DND-41 (cell line): ENCODE measurements at regions not wholly inside any gene's neighbourhood (a gene's known extent, or its start where the extent isn't known, plus 50 kb on each side); places are given as distances from the start of the nearest gene placed in this dataset.

Experiments
- ATAC-seq: fragments of 200-7000 bp; cut with Tn5 transposase; 3 replicates; pipeline ENCODE4 v1.9.1; 2021; ENCODE audit warnings: low read depth; ENCODE audit not compliant: insufficient read depth
- DNase-seq: peaks from one replicate; pipeline ENCODE4 v3.0.0-alpha.2; 2020
- H2AFZ ChIP-seq: 2 replicates; pipeline ENCODE4 v1.6.0; 2012; ENCODE audit warnings: low read depth, low read length
- H3K27ac ChIP-seq: 2 replicates; pipeline ENCODE4 v1.5.1; 2012; ENCODE audit warnings: low read length, inconsistent platforms
- H3K27me3 ChIP-seq: fragments of 200-600 bp; sonication (generic); 2 replicates; pipeline ENCODE4 v1.6.0; 2012; ENCODE audit warnings: low read length, mild to moderate bottlenecking, inconsistent platforms; ENCODE audit not compliant: insufficient read depth, poor library complexity
- H3K36me3 ChIP-seq: 2 replicates; pipeline ENCODE4 v1.5.1; 2012; ENCODE audit warnings: low read length, inconsistent platforms; ENCODE audit not compliant: insufficient read depth
- H3K4me1 ChIP-seq: 2 replicates; pipeline ENCODE4 v1.5.1; 2012; ENCODE audit warnings: mild to moderate bottlenecking, low read length; ENCODE audit not compliant: insufficient read depth
- H3K4me2 ChIP-seq: 2 replicates; pipeline ENCODE4 v1.6.0; 2012; ENCODE audit warnings: mild to moderate bottlenecking, moderate library complexity, low read length, inconsistent platforms; ENCODE audit not compliant: insufficient read depth
- H3K4me3 ChIP-seq, 2 experiments: fragments of 200-600 bp in 1 of 2; shearing (Covaris generic) in 1 of 2; 2 replicates each; pipeline ENCODE4 v1.5.1; 2012 to 2016; ENCODE audit warnings: inconsistent platforms in 2 of 2, low read length in 2 of 2, mild to moderate bottlenecking in 2 of 2, low read depth in 1 of 2, moderate library complexity in 1 of 2
- H3K79me2 ChIP-seq: 2 replicates; pipeline ENCODE4 v1.6.0; 2012; ENCODE audit warnings: low read length, inconsistent platforms; ENCODE audit not compliant: insufficient read depth
- H3K9ac ChIP-seq: 2 replicates; pipeline ENCODE4 v1.6.0; 2012; ENCODE audit warnings: low read depth, mild to moderate bottlenecking, inconsistent platforms, low read length, moderate library complexity
- H3K9me3 ChIP-seq: 2 replicates; pipeline ENCODE4 v1.5.1; 2012; ENCODE audit warnings: low read length, moderate library complexity, mild to moderate bottlenecking, inconsistent platforms; ENCODE audit not compliant: insufficient read depth, severe bottlenecking
- H4K20me1 ChIP-seq: 2 replicates; pipeline ENCODE4 v1.6.0; 2012; ENCODE audit warnings: low read length; ENCODE audit not compliant: insufficient read depth
- EZH2 ChIP-seq: IDR thresholded peaks from 3 replicates; pipeline ENCODE4 v1.6.1; 2012; ENCODE audit warnings: borderline replicate concordance, low read depth, mild to moderate bottlenecking, moderate library complexity, low read length, inconsistent platforms; ENCODE audit not compliant: severe bottlenecking
- TF ChIP-seq, protein P1 (sequence below): IDR thresholded peaks from 2 replicates; pipeline ENCODE4 v1.5.1; 2012; ENCODE audit warnings: borderline replicate concordance, low read length, moderate library complexity, mild to moderate bottlenecking; ENCODE audit not compliant: poor library complexity, severe bottlenecking; ENCODE audit errors: extremely low read depth

DNA sequence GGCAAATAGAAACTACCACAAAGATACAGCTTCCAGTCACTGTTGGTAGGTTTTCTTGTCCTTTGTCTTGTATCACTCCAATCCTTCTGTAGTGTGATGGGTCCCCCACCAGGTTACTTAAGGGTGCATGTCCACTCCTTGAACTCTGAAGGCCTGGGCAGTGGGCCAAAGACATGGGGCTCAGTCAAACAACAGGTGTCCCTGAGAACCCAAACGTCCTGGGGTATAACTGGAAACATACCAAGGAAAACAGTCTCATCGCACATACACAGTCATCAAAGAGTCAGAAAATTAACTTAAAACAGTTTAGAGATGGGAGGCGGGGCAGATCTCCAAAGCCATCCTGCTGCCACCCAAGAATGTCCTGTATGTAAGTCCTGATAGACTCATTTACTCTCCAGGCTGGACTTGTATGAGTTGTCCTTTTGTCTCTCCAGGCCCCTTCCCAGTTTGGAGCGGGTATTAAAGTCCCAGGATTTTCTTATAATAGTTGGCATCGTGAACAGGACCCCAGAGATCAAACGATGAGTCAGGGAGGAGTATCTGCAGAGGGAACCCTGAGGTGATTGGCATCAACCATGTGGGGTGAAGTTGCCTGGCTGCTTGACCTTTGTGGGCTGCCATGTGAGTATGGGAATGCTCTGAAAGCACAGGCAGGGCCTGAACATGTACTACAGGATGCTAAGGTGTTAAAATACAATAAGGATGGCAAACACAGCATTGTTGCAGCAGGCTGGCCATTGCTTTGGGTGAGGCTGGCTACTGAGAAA is 613.2 kb upstream of the KLF12 start:
- Histone ChIP-seq H3K4me3 (no peak overlapping the region), H3K4me2 (no peak overlapping the region), H3K79me2 (no peaks in the 10 kb centered on the region), H3K36me3 (no peaks in the 10 kb centered on the region), H3K9ac (no peak overlapping the region), H2AFZ (no peak overlapping the region), H3K4me1 (no peaks in the 10 kb centered on the region), H3K27ac (no peak overlapping the region), H3K27me3 (no peaks in the 10 kb centered on the region), H3K9me3 (no peaks in the 10 kb centered on the region), H4K20me1 (no peaks in the 10 kb centered on the region)
- DNase-seq = no peak
- no peak for TF ChIP-seq EZH2
- TF ChIP-seq, protein P1, sequence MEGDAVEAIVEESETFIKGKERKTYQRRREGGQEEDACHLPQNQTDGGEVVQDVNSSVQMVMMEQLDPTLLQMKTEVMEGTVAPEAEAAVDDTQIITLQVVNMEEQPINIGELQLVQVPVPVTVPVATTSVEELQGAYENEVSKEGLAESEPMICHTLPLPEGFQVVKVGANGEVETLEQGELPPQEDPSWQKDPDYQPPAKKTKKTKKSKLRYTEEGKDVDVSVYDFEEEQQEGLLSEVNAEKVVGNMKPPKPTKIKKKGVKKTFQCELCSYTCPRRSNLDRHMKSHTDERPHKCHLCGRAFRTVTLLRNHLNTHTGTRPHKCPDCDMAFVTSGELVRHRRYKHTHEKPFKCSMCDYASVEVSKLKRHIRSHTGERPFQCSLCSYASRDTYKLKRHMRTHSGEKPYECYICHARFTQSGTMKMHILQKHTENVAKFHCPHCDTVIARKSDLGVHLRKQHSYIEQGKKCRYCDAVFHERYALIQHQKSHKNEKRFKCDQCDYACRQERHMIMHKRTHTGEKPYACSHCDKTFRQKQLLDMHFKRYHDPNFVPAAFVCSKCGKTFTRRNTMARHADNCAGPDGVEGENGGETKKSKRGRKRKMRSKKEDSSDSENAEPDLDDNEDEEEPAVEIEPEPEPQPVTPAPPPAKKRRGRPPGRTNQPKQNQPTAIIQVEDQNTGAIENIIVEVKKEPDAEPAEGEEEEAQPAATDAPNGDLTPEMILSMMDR = no peak
- ATAC-seq = no peak

DNA sequence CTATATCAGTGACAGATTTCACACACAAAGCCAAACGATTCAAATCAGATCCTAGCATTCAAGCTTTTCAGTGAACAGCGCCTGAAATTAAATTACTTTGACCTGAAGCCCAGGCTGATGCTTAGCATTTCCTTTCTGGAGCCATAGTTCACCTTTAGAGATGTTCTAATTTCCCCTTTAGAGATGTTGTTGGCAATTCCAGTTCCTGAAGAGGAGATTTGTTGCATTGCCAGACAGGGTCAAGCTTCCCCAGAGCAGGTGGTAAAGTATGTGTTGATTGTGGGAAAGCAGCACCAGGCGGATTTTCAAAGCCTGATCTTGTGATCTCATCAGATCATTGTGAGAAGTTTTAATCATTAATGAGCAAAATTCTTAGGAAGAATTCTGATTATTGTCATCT is 609.8 kb upstream of the KLF12 start:
- DNase-seq = no peak
- no peaks in the 10 kb centered on the region for H3K79me2 ChIP-seq
- TF ChIP-seq, protein P1 = no peak
- no peak for TF ChIP-seq EZH2

DNA sequence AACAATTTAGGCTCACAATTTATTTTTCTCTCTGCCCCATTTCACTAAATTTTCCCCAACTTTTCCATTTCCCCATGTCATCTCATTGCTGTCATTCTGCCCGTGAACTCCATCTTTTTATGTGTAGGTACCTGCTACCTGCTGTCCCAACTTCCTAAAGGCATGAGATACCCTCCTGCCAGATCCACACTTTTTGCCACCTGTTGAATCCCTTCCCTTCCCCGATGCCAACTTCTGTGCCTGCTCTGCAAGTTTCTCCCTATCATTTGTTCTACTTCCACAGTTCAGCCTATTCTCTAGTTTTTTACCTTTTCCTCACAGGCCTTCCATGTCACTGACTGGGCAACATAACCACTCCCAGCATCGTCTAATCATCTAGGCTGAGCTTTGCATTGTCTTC is 607.5 kb upstream of the KLF12 start:
- H3K27me3 ChIP-seq = no peaks in the 10 kb centered on the region
- H4K20me1 ChIP-seq = no peaks in the 10 kb centered on the region
- DNase-seq (no peak), ATAC-seq (no peak)
- no peaks in the 10 kb centered on the region for H3K79me2 ChIP-seq
- H3K27ac ChIP-seq = no peak overlapping the region
- TF ChIP-seq, protein P1 = no peak
- no peak for TF ChIP-seq EZH2
- H3K4me3 ChIP-seq = no peak overlapping the region
- H3K4me2 ChIP-seq = no peak overlapping the region
- H3K9me3 ChIP-seq = no peaks in the 10 kb centered on the region
- no peaks in the 10 kb centered on the region for H3K36me3 ChIP-seq
- no peak overlapping the region for H3K9ac ChIP-seq
- no peaks in the 10 kb centered on the region for H3K4me1 ChIP-seq
- no peak overlapping the region for H2AFZ ChIP-seq

More for the DNA sequence above, 609.8 kb upstream of the KLF12 start:
- no peak overlapping the region for H3K4me2 ChIP-seq
- no peak overlapping the region for H3K27ac ChIP-seq
- H3K4me3 ChIP-seq = no peak overlapping the region
- no peaks in the 10 kb centered on the region for H3K27me3 ChIP-seq
- no peaks in the 10 kb centered on the region for H3K4me1 ChIP-seq
- H3K9me3 ChIP-seq = no peaks in the 10 kb centered on the region
- H3K36me3 ChIP-seq = no peaks in the 10 kb centered on the region
- H3K9ac ChIP-seq = no peak overlapping the region
- no peak overlapping the region for H2AFZ ChIP-seq
- ATAC-seq = no peak
- no peaks in the 10 kb centered on the region for H4K20me1 ChIP-seq
